ENCODE measurements at regions not wholly inside any gene's neighbourhood (a gene's known extent, or its start where the extent isn't known, plus 50 kb on each side); places are given as distances from the start of the nearest gene placed in this dataset.

DNA sequence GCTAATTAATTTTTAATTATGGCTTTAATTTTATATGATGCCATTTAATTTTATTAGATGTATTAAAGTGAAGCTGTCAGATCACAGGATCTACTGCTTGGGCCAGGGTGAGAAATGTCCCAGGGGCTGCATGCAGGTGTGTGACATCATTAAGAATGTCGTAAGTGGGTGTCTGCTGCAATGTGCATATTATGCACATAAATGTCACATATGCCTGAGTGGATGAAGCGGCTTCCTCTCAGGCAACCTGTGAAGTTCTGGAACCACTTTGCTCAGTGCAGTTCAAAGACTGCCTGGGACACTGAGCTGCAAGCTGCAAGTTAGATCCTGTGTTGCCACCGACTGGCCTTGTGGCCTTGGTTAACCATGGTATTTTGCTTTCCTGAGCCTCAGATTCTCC, 355.0 kb downstream of the UQCRFS1 start:
- TF ChIP-seq YY1 (IDR thresholded peaks at IDR 0.05; ENCODE audit: insufficient read depth, insufficient read length) (no peak), ZNF274 (IDR thresholded peaks at IDR 0.05; ENCODE audit: low read depth, low read length) (no peak), SUZ12 (IDR thresholded peaks at IDR 0.05; ENCODE audit: extremely low read depth, insufficient read depth, insufficient read length) (no peak)

All from NT2/D1 (cell line).